SKM-1 (cell line): ENCODE measurements at regions not wholly inside any gene's neighbourhood (a gene's known extent, or its start where the extent isn't known, plus 50 kb on each side); places are given as distances from the start of the nearest gene placed in this dataset.

Experiments used
- DNase-seq: peaks from one replicate; lab custom pipeline; 2025; ENCODE audit not compliant: unreplicated experiment; lab: John Stamatoyannopoulos, UW

- no peak for DNase-seq
These were observed 221.1 kb downstream of the SNX10 start for GRCh38 chr7:26512737-26513136.

- no peak for DNase-seq
These were observed 222.3 kb downstream of the SNX10 start for GRCh38 chr7:26513948-26514347.

GRCh38 chr7:26514633-26515032 is 223.0 kb downstream of the SNX10 start:
- no peak for DNase-seq

- no peak for DNase-seq
These were observed 223.7 kb downstream of the SNX10 start for GRCh38 chr7:26515314-26515842.

- no peak for DNase-seq
These were observed 228.8 kb downstream of the SNX10 start for GRCh38 chr7:26520483-26520882.

GRCh38 chr7:26522633-26523032 is 231.0 kb downstream of the SNX10 start:
- no peak for DNase-seq

- DNase-seq: no peak
These were observed 234.0 kb downstream of the SNX10 start for GRCh38 chr7:26525398-26526264.

GRCh38 chr7:26526265-26526587 is 234.6 kb downstream of the SNX10 start:
- no peak for DNase-seq

- no peak for DNase-seq
These were observed 240.3 kb downstream of the SNX10 start for GRCh38 chr7:26531926-26532325.

- no peak for DNase-seq
These were observed 240.8 kb downstream of the SNX10 start for GRCh38 chr7:26532471-26532870.

- no peak for DNase-seq
These were observed 241.6 kb downstream of the SNX10 start for GRCh38 chr7:26533217-26533616.

GRCh38 chr7:26534649-26535482 is 243.2 kb downstream of the SNX10 start:
- no peak for DNase-seq

- no peak for DNase-seq
These were observed 243.9 kb downstream of the SNX10 start for GRCh38 chr7:26535483-26536007.

GRCh38 chr7:26538216-26538615 is 246.6 kb downstream of the SNX10 start:
- DNase-seq: no peak

GRCh38 chr7:26538689-26539088 is 247.0 kb downstream of the SNX10 start:
- DNase-seq: no peak

GRCh38 chr7:26543340-26543739 is 251.7 kb downstream of the SNX10 start:
- no peak for DNase-seq

- no peak for DNase-seq
These were observed 252.3 kb downstream of the SNX10 start for GRCh38 chr7:26543951-26544350.

- DNase-seq: no peak
These were observed 254.9 kb downstream of the SNX10 start for GRCh38 chr7:26546508-26547053.

GRCh38 chr7:26547156-26547555 is 255.5 kb downstream of the SNX10 start:
- DNase-seq: no peak

GRCh38 chr7:26549281-26549944 is 257.8 kb downstream of the SNX10 start:
- no peak for DNase-seq

GRCh38 chr7:26550492-26550891 is 258.8 kb downstream of the SNX10 start:
- no peak for DNase-seq
